Nucleus accumbens (tissue), 56 donors: ENCODE measurements at regions not wholly inside any gene's neighbourhood (a gene's known extent, or its start where the extent isn't known, plus 50 kb on each side); places are given as distances from the start of the nearest gene placed in this dataset.

Source experiments
- DNase-seq, 56 donors: peaks; one replicate each; lab custom pipeline; 2025; lab: John Stamatoyannopoulos, UW

GRCh38 chr13:111550062-111550461 lies 229.6 kb downstream of the TEX29 start:
- no peak for DNase-seq

GRCh38 chr13:111551204-111551820 lies 230.9 kb downstream of the TEX29 start:
- DNase-seq: no peak

- no peak for DNase-seq
These were observed 232.6 kb downstream of the TEX29 start for GRCh38 chr13:111552891-111553655.

DNA sequence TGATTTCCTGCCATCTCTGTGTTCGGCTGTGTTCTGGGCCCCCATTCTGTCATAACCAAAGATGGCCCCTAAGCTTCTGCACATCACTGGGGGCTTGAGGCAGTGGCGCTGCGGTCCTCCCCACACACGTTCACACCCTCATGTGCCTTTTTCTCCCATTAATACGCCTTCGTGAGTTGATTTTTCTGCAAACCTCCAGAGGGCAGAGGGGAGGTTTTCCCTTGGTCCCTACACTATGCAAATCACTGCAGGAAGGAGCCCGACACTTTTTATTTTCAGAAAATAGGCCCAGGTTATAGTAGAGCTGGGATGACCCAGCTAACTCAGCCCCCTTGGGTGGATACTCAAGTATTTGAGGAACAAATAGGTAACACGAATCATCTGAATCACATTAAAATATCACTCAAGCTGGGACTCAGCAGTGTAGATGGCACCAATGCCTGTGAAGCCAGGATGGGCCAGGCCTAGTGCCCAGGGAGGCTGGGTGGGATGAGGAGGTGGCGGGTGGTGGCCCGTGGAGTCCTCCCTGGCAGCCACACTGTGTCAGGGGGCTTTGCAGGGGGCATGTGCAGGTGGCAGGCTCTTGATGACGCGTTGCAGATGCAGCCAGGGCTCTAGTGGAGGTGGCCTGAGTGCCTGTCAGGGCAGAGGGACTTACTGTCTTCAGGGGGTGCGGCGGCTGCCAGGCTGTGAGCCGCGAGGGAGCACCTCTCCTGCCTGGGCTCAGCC lies 234.3 kb downstream of the TEX29 start:
- DNase-seq: no peak

- no peak for DNase-seq
These were observed 234.9 kb downstream of the TEX29 start for GRCh38 chr13:111555268-111555808.

DNA sequence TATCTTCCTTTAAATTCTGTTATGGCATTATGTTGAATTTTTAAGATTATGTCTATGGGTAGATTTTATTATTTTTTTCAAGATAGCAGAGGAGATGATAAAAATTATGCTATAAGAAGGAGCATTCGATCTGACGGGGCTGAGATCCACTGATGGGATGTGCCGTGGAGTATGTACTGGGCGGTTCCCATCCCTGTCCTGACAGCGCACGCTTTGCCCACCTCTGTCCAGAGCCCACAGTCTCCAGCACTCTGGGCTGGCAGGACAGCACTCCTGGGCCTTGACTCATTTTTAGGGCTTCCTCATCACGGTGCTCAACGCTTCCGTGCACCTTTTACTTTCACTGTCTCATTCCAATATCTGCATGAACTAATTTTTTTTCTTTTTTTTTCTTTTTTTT lies 235.5 kb downstream of the TEX29 start:
- no peak for DNase-seq

- DNase-seq: no peak
These were observed 236.1 kb downstream of the TEX29 start for GRCh38 chr13:111556496-111556895.

- DNase-seq: no peak
These were observed 237.7 kb downstream of the TEX29 start for GRCh38 chr13:111557921-111558699.

GRCh38 chr13:111558700-111559088 lies 238.3 kb downstream of the TEX29 start:
- DNase-seq: no peak

GRCh38 chr13:111559612-111560403 lies 239.4 kb downstream of the TEX29 start:
- DNase-seq: no peak

DNA sequence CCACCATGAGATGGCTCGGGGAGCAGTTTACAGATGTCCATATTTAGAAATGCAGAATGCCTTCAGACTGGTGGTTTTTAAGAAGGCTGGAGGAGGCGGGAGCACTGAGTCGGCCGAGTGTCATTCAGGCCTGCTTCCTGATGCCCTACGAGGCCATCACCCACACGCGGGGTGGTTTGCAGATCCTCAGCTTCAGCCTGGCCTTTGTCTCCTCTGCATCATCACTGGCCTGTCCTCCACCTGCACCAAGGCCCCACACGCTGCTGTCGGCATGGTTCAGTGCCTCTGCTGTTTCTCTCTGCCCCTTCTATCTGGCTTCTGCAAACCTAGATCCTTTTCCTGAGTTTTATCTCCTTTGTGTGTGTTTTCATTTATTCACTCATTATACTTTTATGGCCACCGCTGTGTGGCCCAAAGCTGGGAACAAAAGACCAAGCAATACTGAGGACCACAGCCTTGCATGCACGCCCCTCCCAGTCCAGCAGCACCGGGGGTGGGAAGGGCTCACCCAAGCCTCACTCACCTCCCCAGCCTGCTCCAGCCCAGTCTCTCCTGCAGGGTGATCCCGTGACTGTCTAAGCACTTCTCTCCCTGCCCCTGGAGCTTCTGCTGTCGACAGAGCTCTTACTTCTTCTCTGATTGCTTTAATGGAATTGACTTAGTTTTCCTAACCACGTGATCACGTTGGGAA lies 240.8 kb downstream of the TEX29 start:
- no peak for DNase-seq

DNA sequence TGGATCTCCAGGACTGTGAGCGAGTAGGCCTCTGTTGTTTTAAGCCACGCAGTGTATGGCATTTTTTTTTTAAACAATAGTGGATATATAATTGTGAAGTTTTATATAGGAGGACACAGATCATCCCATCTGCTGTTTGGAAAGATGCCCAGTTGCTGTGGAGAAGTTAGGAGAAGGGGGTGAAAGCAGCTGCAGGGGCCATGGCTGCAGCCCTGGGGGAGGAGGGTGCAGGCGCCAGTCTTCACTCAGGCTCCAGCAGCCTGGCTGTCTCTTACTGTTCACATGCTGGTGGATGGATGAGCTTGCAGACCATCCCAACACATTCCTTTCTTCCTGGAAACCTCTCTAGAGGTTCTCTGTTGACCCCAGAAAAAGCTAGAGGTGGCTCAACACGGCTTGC lies 242.3 kb downstream of the TEX29 start:
- DNase-seq: no peak

DNA sequence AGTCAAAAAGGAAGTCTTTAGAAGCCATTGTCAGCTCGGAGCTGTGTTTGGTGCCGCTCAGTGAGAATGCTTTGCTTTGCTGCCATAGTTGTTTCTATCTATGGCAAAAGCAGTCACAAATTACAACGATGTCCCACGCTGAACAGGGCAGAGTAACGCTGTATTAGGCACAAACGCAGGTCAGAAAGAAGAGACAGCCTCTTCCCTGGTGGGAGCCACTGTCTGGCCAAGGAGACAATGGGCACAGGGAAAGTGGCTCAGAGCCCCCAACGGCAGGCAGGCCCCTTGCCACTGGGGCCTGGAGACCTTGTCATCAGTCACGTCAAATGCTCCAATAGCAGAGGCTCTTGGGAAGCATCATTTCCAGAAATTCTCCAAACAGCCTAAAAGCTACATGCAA lies 244.2 kb downstream of the TEX29 start:
- no peak for DNase-seq

DNA sequence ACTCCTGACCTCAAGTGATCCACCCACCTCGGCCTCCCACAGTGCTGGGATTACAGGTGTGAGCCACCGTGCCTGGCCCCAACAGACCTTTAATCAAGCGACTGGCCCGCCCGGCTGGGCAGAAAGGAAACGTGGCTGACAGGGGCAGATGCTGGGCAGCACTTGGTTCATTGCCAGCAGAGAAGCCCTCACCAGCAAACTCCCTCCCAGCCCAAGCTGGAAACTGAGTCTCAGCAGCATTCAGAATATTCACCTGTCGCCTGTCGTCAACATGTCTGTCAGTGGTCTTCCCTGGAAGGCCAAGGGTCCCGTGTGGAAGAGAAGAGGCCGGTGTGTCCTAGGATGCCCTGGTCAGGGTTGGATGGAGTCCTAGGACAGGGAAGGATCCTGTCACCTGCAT lies 245.0 kb downstream of the TEX29 start:
- no peak for DNase-seq

DNA sequence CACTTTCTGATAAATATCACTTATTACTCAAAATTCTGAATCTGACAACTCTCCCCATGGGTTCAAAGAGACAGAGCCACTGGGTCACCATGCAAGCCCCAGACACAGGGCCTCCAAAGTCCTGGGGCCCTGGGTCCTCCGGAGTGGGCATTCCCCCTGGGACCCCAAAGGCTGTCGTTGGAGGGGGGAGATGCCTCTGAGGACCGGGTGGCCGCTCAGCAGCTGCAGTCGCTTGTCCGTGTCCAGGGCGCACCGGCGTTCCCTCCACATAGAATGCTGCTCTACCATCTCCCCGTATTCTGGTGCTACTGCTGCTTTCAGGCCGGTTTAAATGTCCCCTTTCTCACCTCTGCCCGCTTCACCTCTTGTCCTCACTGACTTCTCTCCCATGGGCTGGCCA lies 246.1 kb downstream of the TEX29 start:
- no peak for DNase-seq

DNA sequence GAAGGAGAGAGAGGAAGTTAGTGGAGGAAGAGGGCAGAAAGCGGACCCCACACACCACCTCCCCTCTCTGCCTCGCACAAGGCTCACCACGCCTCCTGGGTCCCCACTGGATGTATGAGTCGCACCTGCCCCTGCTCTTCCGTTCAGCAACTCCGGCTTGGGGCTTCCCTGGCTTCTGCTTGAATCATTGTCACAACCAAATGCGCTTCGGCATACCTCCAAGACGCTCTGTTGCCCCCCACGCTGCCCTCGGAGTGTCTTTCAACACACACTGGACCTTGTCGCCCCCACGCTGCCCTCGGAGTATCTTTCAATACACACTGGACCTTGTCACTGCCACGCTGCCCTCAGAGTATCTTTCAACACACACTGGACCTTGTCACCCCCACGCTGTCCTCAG lies 247.2 kb downstream of the TEX29 start:
- DNase-seq: no peak

- no peak for DNase-seq
These were observed 247.8 kb downstream of the TEX29 start for GRCh38 chr13:111568290-111568689.

DNA sequence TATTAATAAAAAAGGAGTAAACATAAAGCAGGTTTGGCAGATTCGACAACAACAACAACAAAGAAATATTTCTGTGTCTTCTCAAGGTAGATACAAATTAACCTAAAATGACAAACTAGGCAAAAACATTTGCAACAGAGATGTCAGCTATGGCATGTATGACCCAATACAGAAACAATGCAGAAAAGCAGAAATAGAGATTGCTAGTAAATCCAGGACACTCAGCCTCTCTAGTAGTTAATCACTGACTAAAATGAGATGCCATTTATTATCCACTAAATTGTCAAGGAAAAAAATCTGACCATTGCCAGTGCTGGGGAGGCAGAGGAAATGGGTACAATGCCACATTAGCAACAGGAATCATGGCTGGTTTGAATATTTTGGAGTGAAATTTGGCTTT lies 250.5 kb downstream of the TEX29 start:
- no peak for DNase-seq
